Loucy (cell line): ENCODE measurements at regions not wholly inside any gene's neighbourhood (a gene's known extent, or its start where the extent isn't known, plus 50 kb on each side); places are given as distances from the start of the nearest gene placed in this dataset.

Experiments used
- CTCF ChIP-seq: fragments of 200-600 bp; sonication (generic); conservative IDR thresholded peaks from 2 replicates; pipeline ENCODE4 v1.5.1; 2014; ENCODE audit warnings: mild to moderate bottlenecking, antibody characterized with exemption, low read length
- EZH2phosphoT487 ChIP-seq: fragments of 200-600 bp; IDR thresholded peaks from 2 replicates; pipeline ENCODE4 v1.6.1; 2018; ENCODE audit warnings: antibody characterized with exemption, mild to moderate bottlenecking, moderate library complexity, borderline replicate concordance

- TF ChIP-seq CTCF: no peak
- TF ChIP-seq EZH2phosphoT487: no peak
Observed at GRCh38 chr13:74070513-74070912, 63.7 kb downstream of the KLF12 start.
